ENCODE measurements at regions not wholly inside any gene's neighbourhood (a gene's known extent, or its start where the extent isn't known, plus 50 kb on each side); places are given as distances from the start of the nearest gene placed in this dataset.
"Not testable (repeated sequence)": the region's sequence is repeated elsewhere in the genome, so short reads cannot be mapped to it uniquely, and the experiment has no call there.

DNA sequence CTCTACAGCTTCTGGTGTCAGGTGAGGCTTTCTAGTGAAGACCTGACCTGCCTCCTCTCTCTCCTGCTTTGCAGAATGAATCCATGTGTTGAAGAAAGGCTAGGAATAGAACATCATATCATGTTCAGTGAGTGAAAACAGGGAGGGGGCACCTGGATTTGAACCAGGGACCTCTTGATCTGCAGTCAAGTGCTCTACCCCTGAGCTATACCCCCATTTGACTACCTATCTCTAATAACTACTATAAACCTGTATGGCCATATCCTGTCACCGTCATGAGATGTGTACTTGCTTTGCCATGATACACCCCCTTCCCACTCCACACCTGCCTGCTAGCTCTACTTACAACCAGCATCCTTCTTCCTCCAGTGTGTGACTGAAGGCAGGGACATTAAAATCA lies 91.3 kb upstream of the ZNF746 start:
- no peak for DNase-seq (ENCODE audit: extremely low read depth, low read depth)
- TF ChIP-seq, protein P1, sequence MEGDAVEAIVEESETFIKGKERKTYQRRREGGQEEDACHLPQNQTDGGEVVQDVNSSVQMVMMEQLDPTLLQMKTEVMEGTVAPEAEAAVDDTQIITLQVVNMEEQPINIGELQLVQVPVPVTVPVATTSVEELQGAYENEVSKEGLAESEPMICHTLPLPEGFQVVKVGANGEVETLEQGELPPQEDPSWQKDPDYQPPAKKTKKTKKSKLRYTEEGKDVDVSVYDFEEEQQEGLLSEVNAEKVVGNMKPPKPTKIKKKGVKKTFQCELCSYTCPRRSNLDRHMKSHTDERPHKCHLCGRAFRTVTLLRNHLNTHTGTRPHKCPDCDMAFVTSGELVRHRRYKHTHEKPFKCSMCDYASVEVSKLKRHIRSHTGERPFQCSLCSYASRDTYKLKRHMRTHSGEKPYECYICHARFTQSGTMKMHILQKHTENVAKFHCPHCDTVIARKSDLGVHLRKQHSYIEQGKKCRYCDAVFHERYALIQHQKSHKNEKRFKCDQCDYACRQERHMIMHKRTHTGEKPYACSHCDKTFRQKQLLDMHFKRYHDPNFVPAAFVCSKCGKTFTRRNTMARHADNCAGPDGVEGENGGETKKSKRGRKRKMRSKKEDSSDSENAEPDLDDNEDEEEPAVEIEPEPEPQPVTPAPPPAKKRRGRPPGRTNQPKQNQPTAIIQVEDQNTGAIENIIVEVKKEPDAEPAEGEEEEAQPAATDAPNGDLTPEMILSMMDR (IDR thresholded peaks at IDR 0.05; ENCODE audit: low read depth, low read length, missing control alignments): no peak
- no peak overlapping the region for H3K4me3 ChIP-seq (replicated peaks; ENCODE audit: low read depth, low read length)

- TF ChIP-seq, protein P1 (IDR thresholded peaks at IDR 0.05; ENCODE audit: low read depth, low read length, missing control alignments): no peak
- no peak overlapping the region for H3K4me3 ChIP-seq (replicated peaks; ENCODE audit: low read depth, low read length)
- DNase-seq (ENCODE audit: extremely low read depth, low read depth): peak; percentile 11
These were observed 89.3 kb upstream of the ZNF746 start for GRCh38 chr7:149586646-149587645.

GRCh38 chr7:149584530-149584929 lies 86.9 kb upstream of the ZNF746 start:
- TF ChIP-seq, protein P1 (IDR thresholded peaks at IDR 0.05; ENCODE audit: low read depth, low read length, missing control alignments): no peak
- DNase-seq (ENCODE audit: extremely low read depth, low read depth): no peak
- H3K4me3 ChIP-seq (replicated peaks; ENCODE audit: low read depth, low read length): no peak overlapping the region

- no peak for DNase-seq (ENCODE audit: extremely low read depth, low read depth)
- TF ChIP-seq, protein P1 (IDR thresholded peaks at IDR 0.05; ENCODE audit: low read depth, low read length, missing control alignments): no peak
- H3K4me3 ChIP-seq (replicated peaks; ENCODE audit: low read depth, low read length): no peak overlapping the region
These were observed 86.4 kb upstream of the ZNF746 start for GRCh38 chr7:149584009-149584408.

DNA sequence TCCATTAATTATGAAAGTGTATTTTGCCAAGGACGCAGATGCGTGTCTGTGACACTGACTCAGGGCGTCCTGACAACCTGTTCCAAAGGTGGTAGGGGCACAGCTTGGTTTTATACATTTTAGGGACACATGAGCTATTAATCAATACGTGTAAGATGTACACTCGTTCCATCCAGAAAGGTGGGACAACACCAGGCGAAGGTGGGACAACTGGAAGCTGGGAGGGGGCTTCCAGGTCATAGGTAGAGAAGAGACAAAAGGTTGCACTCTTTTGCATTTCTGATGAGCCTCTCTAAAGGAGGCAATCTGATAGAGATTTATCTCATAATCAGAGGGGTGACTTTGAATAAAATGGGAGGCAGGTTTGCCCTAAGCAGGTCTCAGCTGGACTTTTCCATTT lies 82.7 kb upstream of the ZNF746 start:
- DNase-seq (ENCODE audit: extremely low read depth, low read depth): no peak
- TF ChIP-seq, protein P1 (IDR thresholded peaks at IDR 0.05; ENCODE audit: low read depth, low read length, missing control alignments): no peak

DNA sequence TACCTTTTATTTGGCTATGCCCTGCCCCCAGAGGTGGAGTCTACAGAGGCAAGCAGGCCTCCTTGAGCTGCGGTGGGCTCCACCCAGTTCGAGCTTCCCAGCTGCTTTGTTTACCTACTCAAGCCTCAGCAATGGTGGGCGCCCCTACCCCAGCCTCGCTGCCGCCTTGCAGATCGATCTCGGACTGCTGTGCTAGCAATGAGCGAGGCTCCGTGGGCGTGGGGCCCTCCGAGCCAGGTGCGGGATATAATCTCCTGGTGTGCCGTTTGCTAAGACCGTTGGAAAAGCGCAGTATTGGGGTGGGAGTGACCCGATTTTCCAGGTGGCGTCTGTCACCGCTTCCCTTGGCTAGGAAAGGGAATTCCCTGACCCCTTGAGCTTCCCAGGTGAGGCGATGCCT lies 81.8 kb upstream of the ZNF746 start:
- not testable (repeated sequence) for H3K4me3 ChIP-seq (replicated peaks; ENCODE audit: low read depth, low read length); DNase-seq (ENCODE audit: extremely low read depth, low read depth)

More for the DNA sequence above, 82.7 kb upstream of the ZNF746 start:
- no peak overlapping the region for H3K4me3 ChIP-seq (replicated peaks; ENCODE audit: low read depth, low read length)

DNA sequence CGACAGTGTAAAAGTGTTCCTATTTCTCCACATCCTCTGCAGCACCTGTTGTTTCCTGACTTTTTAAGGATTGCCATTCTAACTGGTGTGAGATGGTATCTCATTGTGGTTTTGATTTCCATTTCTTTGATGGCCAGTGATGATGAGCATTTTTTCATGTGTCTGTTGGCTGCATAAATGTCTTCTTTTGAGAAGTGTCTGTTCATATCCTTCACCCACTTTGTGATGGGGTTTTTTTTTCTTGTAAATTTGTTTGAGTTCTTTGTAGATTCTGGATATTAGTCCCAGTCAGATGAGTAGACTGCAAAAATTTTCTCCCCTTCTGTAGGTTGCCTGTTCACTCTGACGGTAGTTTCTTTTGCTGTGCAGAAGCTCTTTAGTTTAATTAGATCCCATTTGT lies 76.8 kb upstream of the ZNF746 start:
- DNase-seq (ENCODE audit: extremely low read depth, low read depth); H3K4me3 ChIP-seq (replicated peaks; ENCODE audit: low read depth, low read length): not testable (repeated sequence)

DNA sequence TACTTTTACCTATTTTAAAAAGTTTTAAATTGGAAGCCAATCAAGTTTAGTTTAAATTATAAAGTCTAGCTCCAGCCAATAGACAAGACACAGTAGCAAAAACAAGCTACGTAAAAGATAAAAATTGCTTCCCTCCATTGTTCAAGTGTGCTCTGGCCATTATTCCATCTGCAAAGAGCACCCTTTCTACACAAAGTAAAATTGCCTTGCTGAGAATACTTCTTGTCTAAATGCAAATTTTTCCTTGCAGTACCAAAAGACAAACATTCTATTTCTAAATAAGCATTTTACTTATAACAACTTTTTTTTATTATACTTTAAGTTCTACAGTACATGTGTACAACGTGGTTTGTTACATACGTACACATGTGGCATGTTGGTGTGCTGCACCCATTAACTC lies 75.9 kb upstream of the ZNF746 start:
- DNase-seq (ENCODE audit: extremely low read depth, low read depth): no peak
- no peak overlapping the region for H3K4me3 ChIP-seq (replicated peaks; ENCODE audit: low read depth, low read length)
- TF ChIP-seq, protein P1 (IDR thresholded peaks at IDR 0.05; ENCODE audit: low read depth, low read length, missing control alignments): no peak

DNA sequence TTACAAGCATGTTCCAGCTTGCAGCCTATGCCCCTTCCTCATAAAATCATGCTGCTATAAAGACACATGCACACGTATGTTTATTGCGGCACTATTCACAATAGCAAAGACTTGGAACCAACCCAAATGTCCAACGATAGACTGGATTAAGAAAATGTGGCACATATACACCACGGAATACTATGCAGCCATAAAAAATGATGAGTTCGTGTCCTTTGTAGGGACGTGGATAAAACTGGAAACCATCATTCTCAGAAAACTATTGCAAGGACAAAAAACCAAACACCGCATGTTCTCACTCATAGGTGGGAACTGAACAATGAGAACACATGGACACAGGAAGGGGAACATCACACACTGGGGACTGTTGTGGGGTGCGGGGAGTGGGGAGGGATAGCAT lies 75.3 kb upstream of the ZNF746 start:
- DNase-seq (ENCODE audit: extremely low read depth, low read depth); H3K4me3 ChIP-seq (replicated peaks; ENCODE audit: low read depth, low read length): not testable (repeated sequence)

Measured in HFF-Myc (cell line).